AG08396 (cell line): ENCODE measurements at regions not wholly inside any gene's neighbourhood (a gene's known extent, or its start where the extent isn't known, plus 50 kb on each side); places are given as distances from the start of the nearest gene placed in this dataset.

Source experiments
- DNase-seq: peaks from one replicate; pipeline ENCODE4 v3.0.0; 2012; ENCODE audit warnings: low spot score, mixed read lengths

DNA sequence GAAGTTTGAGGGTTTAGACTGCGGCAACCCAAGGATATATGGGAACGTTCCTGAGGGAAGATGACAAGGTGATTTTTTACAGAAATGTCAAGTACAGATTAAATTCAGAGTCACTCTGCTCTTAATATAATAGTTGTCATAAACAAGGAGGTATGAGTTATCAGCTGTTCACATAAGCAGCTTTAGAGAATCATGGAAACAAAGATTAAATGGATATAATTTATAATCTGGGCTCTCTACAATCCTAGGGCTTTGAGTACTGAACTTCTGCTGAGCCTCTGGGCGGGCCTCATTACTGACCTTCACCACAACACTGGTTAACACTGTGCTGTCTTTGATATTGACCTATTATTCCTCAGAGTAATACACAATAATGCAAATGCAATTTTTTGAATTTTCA lies 577.8 kb downstream of the RPS29 start:
- no peak for DNase-seq

DNA sequence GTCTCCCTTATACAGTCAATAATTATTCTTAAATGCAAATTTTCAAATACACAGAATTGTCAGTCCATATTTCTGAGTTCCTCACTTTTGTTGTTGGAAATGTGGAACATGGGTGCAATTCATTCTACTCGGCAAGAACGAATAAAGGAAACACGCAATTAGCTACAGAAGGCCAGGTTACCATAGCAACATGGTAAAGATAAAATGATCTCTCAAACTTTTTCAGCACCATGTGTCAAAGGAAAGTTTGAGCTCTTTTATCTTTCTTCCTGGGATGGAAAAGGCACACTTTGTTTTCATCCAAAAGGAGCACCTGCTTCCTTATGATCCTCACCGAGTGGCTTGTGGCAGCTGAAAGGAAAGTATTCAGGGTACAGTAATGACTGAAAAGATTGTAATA lies 595.0 kb downstream of the RPS29 start:
- DNase-seq, result no peak

DNA sequence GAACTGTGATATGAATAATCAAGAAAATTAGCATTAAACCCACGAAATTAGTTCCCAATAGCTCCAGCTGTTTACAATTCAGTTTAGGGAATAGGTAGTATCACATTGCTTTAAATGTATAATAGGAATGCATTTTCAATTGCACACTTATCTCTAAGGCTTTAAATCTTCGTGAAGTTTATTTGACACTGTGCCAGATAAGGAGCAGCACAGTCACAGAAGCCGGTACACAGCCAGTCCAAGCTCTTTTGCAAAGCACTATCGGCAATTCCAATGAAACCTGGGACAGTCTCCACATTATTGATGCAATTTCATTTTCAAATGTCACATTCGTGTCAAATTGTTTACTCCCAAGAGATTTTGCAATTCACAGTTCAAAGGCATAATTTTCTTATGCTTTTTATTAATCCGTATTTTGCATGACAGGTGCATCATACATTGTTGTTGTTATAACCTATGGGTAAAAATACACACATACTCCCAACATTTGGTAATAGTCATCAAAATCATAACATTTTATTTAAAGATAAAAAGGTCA lies 602.8 kb downstream of the RPS29 start:
- DNase-seq, result no peak

DNA sequence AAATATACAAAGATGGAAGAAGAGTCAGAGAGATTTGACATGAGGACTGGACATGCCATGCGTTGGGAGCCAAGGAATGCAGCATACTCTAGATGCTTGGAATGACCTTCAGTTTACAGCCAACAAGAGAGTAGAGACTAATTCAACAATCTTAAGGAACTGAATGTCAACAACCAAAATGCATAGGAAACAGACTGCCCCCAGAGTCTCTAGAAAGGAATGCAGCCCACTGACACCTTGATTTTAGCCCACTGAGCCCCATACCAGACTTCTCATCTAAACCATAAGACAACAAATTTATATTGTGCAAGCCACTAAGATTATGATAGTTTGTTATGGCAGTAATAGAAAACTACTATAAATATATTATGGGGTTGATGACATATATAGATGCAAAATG lies 611.2 kb downstream of the RPS29 start:
- no peak for DNase-seq

DNA sequence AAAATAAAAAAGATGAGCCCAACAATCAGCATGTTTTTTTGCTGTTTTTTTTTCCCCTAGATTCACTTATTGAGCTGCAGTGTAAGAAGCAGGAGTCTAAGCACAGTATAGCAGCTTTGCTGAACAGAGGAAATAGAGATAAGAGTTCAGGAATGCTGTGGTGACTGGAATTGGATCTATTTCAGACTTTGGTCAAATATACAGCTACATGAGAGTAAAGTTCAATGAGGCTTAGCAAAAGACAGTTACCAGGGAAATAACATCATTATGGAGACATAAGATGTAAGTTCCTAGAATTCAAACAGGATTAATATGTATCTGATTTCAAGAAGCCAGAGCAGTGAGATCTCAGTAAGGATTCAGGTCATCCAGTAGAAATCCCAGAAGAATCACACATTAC lies 613.0 kb downstream of the RPS29 start:
- DNase-seq, result peak; percentile 2

DNA sequence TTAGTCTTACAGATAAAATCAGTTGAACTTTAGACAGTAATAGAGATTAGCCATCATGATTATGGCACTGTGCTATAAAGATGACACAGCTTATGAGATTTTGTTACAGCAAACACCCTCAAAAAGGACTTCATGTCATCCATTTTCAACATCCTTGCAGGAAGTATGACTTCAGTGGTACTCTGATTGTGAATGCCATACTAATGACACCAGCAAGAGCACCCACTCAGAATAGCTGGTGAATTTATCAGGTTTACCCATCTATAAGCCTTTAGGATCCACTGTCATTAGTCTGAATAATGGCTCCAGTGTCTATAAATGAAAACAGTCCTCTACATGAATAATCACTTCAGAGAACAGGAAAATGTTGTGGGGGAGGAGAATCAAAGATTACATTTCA lies 615.2 kb downstream of the RPS29 start:
- no peak for DNase-seq

DNA sequence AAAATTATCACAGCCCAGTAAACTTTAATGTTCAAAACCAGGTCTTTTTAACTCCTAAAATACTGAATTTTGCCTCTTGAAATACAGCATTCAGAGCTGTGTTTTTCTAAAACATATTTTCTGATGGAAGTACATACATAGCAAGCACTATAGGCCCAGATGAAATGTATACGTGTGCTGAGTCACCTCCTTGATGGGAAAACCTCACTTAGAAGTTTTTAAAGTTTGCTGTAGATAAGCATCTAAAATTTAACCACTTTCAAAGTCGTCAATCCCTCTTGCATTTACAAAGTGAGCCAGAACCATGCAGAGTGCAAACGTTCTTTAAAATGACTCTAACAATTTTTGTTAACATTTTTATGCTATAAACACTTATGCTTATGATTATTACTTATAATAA lies 618.8 kb downstream of the RPS29 start:
- no peak for DNase-seq

DNA sequence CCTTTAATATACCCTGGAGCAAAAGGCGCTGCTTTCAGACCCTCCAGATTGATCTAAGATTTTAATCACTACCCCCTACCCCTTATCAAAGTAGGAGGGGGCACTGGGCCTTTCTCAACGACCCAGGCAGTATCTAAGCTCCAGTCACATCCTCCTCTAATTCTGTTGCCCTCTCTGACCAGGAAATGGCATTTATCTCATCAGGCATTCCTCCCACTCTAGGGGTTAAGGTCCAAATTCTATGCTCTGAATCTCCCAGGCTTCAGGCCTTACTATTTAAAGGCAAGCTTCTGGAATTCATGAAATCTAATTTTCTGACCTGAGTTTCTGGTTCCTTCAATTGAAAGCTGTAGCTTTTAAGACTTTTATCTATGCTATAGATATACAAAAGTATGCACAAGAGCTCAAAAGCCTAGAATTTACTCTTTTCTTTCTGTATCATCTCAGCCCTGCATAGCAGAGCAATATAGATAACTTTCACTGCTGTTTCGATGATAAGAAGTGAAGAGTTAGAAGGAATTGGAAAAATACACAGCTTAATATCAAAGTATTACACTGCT lies 622.9 kb downstream of the RPS29 start:
- no peak for DNase-seq

DNA sequence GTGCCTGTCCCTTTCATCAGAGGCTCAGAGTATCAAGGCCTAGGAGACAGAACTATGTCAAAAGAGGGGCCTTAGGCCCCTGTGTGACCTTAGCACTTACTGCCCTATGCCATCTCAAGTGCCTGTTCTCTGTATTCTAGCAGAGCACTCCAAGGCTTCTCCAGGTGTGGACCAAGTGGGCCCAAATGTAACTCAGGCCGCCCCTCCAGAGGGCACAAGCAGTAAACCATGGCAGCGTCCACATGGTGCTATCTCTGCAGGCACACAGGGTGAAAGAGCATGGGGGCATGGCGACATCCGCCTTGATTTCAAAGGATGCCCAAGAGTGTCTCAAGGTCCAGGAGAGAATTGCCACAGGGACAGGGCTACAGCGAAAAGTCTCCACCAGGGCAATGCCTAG lies 628.7 kb downstream of the RPS29 start:
- no peak for DNase-seq

DNA sequence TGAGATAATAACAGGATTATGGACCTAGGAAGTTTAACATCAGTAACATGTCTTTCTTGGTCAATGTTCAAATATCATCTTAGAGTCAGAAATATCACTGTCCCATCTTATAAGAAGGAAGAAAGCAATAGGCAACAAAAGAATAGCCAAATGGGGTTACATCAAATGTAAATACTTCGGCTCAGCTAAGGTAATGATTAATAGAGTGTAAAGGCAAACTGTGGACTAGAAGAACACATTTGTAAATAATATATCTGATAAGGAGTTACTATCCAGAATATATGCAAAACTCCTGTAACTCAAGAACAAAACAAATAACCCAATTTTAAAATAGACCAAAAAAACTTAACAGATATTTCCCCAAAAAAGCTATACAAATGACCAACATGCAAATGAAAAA lies 630.3 kb downstream of the RPS29 start:
- no peak for DNase-seq

DNA sequence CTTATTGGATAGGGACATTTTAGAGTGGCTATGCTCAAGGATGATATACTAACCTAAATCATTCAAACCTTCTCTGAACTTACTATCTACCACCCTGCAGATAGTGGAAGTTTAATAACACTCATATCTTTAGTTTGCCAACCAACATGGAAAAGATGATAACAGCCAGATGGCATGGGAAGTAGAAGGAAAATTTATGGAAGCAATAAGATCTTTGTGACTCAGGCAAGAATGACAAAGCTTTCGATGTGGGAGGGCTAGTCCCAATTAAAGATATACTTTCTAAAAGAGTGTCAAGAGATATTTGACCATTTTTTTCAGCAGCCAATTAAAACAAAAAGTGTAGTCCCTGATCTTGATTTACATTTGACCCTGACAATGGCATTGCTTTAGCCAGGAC lies 631.7 kb downstream of the RPS29 start:
- DNase-seq, result no peak

DNA sequence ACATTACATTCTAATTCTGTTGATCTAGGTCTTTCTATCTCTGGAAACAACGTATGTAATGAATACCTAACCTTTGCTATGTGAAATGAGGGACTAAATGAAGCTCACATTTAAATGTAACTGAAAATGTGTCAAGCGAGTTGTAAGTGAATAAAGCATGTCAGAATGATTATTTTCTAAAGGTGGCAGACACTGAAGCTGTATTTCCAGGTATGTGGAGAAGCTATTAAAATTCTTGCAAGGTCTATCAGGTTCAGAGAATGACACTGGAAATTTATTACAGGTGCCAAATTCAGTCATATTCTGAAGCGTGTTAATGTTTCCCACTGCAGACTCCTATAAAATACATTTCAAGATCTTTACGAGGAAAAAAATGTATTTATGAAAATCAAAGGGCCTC lies 641.4 kb downstream of the RPS29 start:
- no peak for DNase-seq

DNA sequence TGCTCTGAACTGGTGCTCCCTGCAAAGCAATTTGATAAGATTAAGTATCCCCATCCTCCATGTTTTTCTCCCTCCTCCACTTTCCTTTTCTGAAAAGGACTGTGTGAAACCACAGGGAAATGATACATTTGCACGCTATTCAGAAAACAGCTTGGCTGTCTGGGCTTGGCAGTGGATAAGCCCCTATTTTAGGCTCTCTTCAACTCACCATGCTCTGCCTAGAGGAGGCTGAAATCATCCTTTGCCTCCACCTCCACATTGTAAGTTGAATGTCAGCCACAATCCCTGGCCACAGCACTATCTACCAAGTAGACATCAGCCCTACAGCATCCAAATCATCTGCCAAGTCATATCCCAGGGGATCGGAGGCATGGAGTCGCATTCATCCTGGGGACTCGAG lies 642.3 kb downstream of the RPS29 start:
- no peak for DNase-seq

DNA sequence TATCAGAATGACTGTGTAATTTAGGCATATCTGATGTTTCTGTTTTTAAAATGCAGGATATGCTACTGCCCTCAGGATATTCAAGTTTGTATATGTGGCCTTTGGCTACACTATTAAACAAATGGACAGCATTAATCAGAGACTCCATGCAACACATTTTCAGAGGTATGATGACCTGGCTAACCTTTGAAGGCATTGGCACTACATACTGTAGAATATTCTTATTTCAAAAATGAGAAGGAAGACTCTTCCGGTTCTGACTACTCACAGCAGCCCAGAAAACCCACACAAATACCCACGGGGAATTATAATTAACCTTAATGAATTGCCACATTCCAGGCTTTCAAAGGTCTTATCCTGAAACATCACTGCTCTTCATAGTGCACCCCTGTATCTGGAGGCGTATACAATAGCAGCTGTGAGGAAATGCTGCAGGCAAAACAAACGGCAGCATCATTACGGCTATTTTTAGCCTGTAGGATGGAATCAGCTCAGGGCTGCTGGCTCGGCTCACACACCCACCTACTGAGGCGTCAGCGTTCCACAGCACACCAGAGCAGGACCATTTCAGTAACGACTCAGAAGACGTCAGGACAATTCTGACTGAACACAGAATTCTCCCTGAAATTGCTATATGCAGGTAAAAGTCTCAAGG lies 648.5 kb downstream of the RPS29 start:
- DNase-seq, result peak; percentile 5

DNA sequence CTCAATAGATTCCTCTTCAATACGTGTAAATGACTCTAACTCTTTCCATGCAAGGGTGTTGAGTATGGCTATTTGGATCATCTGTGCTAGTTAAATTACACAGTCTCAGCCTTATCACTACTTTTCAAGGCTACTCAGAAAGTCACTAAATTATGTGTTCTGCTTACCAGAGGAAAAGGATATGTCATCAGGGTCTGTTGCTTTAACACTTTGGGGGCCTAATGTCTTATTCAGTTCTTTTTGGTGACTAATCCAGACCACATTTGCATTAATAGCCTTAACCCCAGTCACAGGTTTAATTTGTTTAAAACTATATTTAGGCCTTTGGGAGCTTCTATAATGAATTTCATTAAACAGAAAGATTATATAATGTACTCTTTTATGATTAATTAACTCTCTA lies 649.3 kb downstream of the RPS29 start:
- no peak for DNase-seq

DNA sequence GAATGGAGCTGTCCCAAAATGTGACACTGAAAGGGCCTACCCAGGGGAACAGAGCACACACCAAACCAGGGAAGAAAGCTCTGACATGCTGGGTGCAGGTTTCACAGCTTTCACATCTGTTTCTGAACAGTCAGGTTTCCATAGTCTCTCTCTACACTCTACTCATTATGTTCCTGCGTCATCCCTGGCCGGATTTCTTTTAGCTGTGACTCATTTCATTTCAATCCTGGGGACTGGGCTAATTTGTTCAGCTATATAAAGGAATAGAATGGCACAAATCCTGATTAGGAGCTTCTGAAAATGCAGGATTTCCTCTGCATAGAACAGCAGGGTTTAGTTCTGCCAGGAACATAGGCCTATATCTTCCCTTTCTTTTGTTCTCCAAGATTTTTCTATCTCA lies 649.8 kb downstream of the RPS29 start:
- DNase-seq, result peak; percentile 15

DNA sequence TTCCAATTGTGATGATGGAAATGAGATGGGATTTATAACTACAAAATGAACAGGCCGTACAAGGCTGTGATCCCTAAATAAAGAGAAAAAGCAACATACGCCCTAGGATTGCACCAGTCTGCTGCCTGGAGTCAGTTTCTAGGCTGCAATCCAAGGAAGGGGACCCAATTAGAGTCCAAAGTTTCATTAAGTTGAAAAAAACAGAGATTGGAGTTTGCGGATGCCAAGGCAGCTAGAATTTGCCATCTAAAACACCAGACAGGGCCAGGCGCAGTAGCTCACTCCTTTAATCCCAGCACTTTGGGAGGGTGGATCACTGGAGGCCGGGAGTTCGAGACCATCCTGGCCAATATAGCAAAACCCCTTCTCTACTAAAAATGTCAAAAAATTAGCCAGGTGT lies 661.0 kb downstream of the RPS29 start:
- DNase-seq, result no peak

DNA sequence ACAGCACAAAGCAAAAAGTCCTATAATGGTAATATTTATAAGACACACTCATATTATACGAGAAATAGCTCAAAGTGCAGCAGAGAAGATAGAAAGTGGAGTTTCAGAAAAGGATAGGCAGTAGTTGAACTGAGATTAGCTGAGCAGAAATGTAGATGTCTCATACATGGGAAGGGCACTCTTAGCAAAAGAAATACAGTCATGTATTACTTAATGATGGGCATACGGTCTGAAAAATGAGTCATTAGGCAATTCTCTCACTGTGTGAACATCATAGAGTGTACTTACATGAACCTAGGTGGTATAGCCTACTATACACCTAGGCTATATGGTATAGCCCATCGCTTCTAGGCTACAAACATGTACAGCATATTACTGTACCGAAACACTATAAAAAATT lies 671.3 kb downstream of the RPS29 start:
- DNase-seq, result no peak

DNA sequence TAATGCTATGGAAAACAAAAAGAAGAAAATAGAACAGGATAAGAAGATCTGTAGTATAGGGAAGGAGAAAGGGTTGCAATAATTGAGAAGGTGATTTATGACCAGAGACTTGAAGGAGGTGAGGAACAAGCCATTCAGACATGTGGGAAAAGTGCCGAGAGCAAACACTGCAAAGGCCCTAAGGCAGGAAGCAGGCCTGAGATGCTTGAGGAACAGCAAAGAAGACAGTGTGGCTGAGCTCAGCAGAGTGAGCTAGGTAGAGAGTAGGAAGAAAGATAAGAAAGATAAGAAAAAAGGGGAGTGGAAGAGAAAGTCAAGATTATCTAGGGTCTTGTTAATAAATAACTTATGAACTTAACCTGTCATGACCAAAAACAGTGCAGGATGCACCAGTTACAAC lies 671.8 kb downstream of the RPS29 start:
- DNase-seq, result no peak

DNA sequence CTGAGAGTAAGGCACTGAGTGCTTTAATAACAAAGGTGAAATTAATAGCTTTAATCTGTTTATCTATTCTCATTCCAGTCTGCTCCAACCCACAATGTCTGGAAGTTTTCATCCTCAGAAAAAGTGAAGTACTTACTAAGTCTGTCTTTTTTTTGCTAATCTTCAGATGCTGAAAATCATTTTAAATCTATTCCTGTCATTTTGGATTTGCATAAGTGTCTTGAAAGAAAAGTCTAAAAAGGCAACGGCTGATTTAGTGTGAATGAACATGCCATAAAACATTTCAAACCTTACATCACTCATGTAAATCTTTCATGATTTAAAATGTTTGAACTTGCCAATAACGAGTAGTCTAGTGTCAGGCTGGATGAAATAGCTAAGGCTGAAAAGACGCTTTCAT lies 685.6 kb downstream of the RPS29 start:
- DNase-seq, result no peak

DNA sequence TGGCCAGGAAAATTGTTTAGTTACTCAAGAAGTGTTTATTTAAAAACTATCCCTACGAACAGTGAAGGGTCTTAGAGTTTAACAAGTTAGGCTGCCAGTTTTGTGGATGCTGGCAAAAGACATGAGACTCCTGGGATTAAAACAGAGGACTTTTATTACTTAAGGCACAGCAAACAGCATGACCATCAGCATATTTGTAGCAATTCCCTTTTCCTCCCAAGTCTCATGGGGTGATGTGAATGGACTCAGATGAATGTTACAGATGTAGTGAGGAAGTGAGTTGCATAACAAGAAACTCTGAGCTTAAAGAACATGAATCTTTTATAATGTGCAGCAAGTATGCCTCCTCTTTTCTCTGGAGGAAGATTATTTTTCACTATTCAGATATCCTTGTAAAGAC lies 695.8 kb downstream of the RPS29 start:
- DNase-seq, result no peak

DNA sequence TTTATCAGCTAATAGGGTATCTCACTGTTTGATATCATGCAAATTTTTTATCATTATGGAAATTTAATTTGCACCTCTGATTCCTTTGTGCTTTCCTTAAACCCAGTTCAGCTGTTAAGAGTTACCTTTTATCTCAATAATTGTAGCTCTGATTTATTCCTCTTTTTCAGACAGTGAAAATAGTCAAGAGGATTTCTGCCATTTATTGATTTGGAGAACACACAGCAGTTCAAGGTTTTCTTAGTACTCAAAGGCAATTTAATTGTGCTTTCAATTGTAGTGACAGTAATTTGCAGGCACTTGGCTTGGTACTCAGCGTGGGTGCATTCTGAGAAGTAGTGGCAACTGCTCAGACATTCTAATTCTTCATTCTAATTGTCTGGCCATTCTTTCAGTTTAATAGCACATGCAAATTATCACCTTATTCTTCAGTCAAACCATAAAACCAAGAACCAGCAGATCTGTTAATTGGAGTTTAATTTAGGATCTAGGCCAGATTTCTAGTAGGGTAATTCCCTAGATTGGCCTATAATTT lies 709.3 kb downstream of the RPS29 start:
- DNase-seq, result no peak

DNA sequence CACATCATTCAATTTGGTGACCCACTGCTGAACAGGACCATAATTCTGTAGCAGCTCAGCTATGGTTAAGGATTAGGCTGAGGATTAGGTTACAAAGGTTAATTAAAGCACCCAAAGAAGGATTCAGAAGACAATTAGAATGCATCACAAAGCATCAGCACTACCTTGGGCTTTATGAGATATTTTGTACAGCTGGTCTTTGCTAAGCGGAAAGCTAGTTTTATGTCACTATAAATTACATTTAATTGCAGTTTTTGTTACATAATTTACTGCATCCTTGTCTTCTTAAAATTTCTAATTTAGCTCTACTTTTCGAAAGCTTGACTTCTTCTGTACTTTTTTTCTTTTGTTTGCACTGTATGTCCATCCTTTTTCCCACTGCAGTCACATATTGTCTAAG lies 711.5 kb downstream of the RPS29 start:
- DNase-seq, result no peak

DNA sequence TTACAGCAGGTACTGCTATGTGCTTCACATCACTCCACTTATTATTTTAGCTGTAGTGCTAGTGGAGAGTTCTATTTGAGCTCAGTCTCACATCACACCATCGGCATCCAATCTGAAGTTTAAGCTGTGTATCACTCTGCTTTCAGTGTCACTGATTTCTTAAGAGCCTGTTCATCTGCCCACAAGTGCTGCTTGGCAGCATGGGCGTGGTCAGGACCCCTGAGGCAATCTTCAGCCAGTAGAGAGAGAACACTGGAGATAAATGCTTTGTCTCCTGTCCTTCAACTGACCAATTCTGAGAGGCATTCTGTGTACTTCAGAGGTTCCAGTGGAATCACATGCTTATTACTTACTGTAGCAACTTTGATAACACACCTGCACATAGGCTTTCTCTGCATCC lies 728.8 kb downstream of the RPS29 start:
- no peak for DNase-seq
